Activated T-helper 17 cell treated with anti-CD3 and anti-CD28 coated beads, Interleukin-2, amount 50 U/mL, for 72 hours (primary cell): ENCODE measurements at regions not wholly inside any gene's neighbourhood (a gene's known extent, or its start where the extent isn't known, plus 50 kb on each side); places are given as distances from the start of the nearest gene placed in this dataset.

Experiments
- ATAC-seq: fragments of 150-1000 bp; cut with Tn5 transposase; replicated peaks from 2 replicates; pipeline ENCODE4 v1.10.0; 2021; ENCODE audit warnings: mild to moderate bottlenecking, moderate library complexity
- H3K27ac Mint-ChIP-seq: one replicate; pipeline ENCODE4 v1.8.0; 2022; ENCODE audit warnings: mixed read lengths
- H3K27me3 Mint-ChIP-seq: one replicate; pipeline ENCODE4 v1.8.0; 2022; ENCODE audit warnings: mixed read lengths
- H3K36me3 Mint-ChIP-seq: one replicate; pipeline ENCODE4 v1.8.0; 2022; ENCODE audit warnings: low read depth, mild to moderate bottlenecking, mixed read lengths
- H3K4me1 Mint-ChIP-seq: one replicate; pipeline ENCODE4 v1.8.0; 2022; ENCODE audit warnings: mixed read lengths
- H3K4me3 Mint-ChIP-seq: one replicate; pipeline ENCODE4 v1.8.0; 2022; ENCODE audit warnings: mild to moderate bottlenecking, mixed read lengths
- H3K9me3 Mint-ChIP-seq: one replicate; pipeline ENCODE4 v1.8.0; 2022; ENCODE audit warnings: mixed read lengths

DNA sequence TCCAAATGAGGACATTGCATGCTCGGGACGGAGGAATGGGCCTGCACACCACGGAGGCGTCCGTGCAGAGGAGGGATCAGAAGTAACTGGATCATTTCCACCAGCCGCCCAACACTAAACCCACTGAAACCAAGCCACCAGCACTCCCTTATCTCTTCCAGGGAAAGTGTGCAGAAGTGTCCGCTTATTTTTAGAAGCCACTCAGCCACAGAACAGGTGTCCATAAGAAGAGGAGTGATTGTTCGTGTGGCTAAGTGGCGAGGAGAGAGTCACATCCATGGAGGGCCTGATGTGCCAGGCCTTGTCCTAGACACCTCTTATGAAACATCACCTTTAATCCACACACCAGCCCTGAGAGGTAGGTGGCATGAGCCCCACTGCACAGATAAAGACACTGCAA lies 407.9 kb upstream of the NPVF start:
- H3K4me3 Mint-ChIP-seq, result no peak overlapping the region
- H3K27me3 Mint-ChIP-seq, result peaks cover under 1% of the 10 kb centered on the region
- no peak overlapping the region for H3K27ac Mint-ChIP-seq
- no peaks in the 10 kb centered on the region for H3K4me1 Mint-ChIP-seq
- H3K9me3 Mint-ChIP-seq, result no peaks in the 10 kb centered on the region
- ATAC-seq, result no peak
- no peaks in the 10 kb centered on the region for H3K36me3 Mint-ChIP-seq

GRCh38 chr7:25636871-25637283 lies 408.6 kb upstream of the NPVF start:
- no peak overlapping the region for H3K4me3 Mint-ChIP-seq
- H3K27ac Mint-ChIP-seq, result no peak overlapping the region
- H3K9me3 Mint-ChIP-seq, result no peaks in the 10 kb centered on the region
- no peak for ATAC-seq
- H3K4me1 Mint-ChIP-seq, result no peaks in the 10 kb centered on the region
- no peaks in the 10 kb centered on the region for H3K36me3 Mint-ChIP-seq
- no peaks in the 10 kb centered on the region for H3K27me3 Mint-ChIP-seq

DNA sequence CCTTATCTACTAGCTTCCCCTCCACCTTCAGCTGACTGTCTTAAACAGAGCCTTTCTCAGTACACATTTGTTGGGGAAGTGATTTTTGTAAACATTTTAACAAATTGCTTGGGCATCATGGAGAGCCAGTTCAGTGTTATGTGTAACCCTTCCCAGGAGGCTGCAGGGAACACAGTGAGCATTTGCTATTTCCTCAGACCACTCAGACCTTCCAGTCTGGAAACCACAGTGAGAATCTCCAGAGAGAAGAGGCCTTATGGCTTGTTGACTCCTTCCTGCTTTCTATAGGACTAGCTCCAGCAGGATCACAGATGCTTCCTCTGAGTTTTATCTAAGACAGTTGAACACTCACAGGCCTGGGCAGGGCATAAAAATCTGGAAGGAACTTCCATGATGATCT lies 409.8 kb upstream of the NPVF start:
- no peak overlapping the region for H3K27ac Mint-ChIP-seq

DNA sequence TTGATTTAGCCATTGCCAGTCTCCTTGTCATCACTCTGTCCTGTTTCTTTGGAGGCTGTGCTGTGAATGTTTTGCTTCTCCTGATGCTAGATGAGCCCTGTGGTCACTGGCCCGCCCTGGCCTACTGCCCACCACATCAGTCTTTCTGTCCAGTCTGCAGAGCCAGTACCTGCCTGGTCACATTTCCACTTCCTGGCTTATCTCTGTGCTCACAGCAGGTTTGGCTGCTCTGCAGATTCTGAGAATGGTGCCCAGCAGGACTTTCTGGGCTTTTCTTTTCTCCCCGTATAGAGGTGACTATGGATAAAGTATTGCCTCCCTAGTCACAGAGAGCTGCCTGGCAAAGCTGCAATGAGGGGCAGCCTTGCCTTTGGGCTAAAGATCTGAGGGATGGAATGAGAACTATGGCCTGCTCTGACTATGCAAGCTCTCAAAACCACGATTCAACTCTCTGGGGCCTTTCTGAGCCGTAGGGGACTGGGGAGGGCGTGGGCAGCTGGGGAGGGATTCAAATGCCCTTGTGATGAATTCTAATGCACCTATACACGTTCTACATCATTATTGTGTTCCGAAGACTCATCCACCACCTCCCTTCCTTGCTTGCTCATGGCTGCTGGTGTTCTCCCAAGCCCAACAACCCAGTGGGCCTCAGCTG lies 410.4 kb upstream of the NPVF start:
- no peak for ATAC-seq
- Mint-ChIP-seq H3K9me3 (no peaks in the 10 kb centered on the region), H3K27me3 (no peaks in the 10 kb centered on the region), H3K36me3 (no peaks in the 10 kb centered on the region), H3K27ac (no peak overlapping the region), H3K4me1 (no peaks in the 10 kb centered on the region), H3K4me3 (no peak overlapping the region)

More for the DNA sequence above, 409.8 kb upstream of the NPVF start:
- no peak for ATAC-seq
- Mint-ChIP-seq H3K27me3 (no peaks in the 10 kb centered on the region), H3K4me3 (no peak overlapping the region), H3K36me3 (no peaks in the 10 kb centered on the region), H3K4me1 (no peaks in the 10 kb centered on the region), H3K9me3 (no peaks in the 10 kb centered on the region)

DNA sequence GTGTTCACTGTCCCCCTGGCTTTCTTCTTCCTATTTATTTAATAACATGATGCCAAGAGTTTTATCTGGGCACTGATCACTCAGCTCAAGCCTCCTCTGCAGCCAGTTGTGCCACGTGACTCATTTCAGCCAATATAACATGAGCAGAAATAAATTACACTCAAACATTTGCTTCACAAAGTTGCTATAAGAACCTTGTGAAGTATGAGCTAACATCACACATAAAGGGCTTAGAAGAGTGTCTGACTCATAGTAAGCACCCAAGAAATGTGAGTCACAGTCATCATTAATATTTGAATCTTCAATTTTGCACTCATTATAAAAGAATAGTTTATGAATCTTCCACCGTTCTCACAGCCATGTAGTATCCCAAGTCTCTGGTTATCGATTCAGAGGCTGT lies 414.6 kb upstream of the NPVF start:
- Mint-ChIP-seq H3K9me3 (no peaks in the 10 kb centered on the region), H3K4me3 (no peak overlapping the region), H3K4me1 (no peaks in the 10 kb centered on the region), H3K27me3 (no peaks in the 10 kb centered on the region), H3K27ac (no peak overlapping the region), H3K36me3 (no peaks in the 10 kb centered on the region)
- ATAC-seq, result no peak

DNA sequence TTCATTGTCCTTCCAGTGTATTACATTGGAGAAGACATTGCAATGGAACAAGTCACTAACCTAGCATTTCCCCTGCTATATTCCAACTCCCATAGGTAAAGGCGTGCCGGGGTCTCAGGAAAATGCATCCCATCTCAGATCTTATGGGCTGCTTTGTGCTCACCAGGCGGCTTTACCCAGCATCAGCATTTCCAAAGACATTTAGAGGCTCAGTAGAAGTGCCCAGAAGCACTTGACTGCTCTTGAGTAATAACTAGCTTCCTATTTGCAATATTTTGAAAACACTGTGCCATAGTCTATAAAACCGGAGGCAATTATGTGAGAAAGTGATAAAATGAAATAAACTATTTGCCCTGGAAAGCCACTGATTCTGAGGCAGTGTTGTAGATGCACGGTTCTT lies 415.0 kb upstream of the NPVF start:
- no peak for ATAC-seq
- Mint-ChIP-seq H3K27me3 (no peaks in the 10 kb centered on the region), H3K9me3 (no peaks in the 10 kb centered on the region)

GRCh38 chr7:25643770-25644394 lies 415.6 kb upstream of the NPVF start:
- Mint-ChIP-seq H3K36me3 (no peaks in the 10 kb centered on the region), H3K27me3 (peaks cover under 1% of the 10 kb centered on the region), H3K9me3 (no peaks in the 10 kb centered on the region), H3K27ac (no peak overlapping the region), H3K4me1 (no peaks in the 10 kb centered on the region), H3K4me3 (no peak overlapping the region)
- ATAC-seq, result no peak

More for the DNA sequence above, 415.0 kb upstream of the NPVF start:
- no peaks in the 10 kb centered on the region for H3K4me1 Mint-ChIP-seq
- no peak overlapping the region for H3K4me3 Mint-ChIP-seq
- H3K36me3 Mint-ChIP-seq, result no peaks in the 10 kb centered on the region
- no peak overlapping the region for H3K27ac Mint-ChIP-seq

DNA sequence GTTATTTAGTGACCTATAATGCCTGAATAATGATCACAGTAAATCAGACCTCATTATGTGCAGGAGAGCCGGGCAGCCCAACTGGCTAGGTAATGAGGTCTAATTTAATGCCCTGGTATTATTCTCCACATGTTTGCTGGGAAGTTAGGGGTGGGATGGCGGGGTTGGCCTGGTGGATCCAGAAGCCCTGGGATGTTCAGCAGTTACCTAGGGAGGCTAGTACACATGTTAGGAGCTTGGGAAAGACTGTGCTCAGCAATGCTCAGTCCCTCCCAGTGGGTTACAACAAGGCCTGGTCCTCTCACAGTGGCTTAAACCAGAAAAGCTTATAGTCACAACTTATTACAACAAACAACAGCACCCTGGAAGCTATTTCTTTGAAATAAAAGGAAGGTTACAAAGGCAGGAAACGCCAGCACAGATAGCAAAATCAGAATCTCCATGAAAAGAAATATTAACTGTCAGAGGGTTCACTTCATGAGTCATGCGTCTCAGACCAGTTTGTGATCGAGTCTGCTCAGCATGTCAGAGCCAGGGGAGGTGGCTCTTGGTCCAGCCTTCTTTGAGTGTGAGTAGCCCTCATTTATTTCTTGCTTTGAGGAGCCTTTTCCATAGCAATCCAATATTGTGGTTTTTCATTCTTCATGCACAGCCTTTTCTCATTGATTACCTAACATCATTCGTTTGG lies 418.6 kb upstream of the NPVF start:
- H3K36me3 Mint-ChIP-seq, result no peaks in the 10 kb centered on the region
- peaks cover 4% of the 10 kb centered on the region for H3K27me3 Mint-ChIP-seq
- ATAC-seq, result no peak
- H3K4me1 Mint-ChIP-seq, result no peaks in the 10 kb centered on the region
- H3K27ac Mint-ChIP-seq, result no peak overlapping the region
- H3K9me3 Mint-ChIP-seq, result no peaks in the 10 kb centered on the region
- no peak overlapping the region for H3K4me3 Mint-ChIP-seq

GRCh38 chr7:25647872-25648271 lies 419.6 kb upstream of the NPVF start:
- no peak for ATAC-seq
- no peaks in the 10 kb centered on the region for H3K4me1 Mint-ChIP-seq
- no peaks in the 10 kb centered on the region for H3K9me3 Mint-ChIP-seq
- H3K4me3 Mint-ChIP-seq, result no peak overlapping the region
- H3K27me3 Mint-ChIP-seq, result peaks cover 7% of the 10 kb centered on the region
- H3K27ac Mint-ChIP-seq, result no peak overlapping the region
- H3K36me3 Mint-ChIP-seq, result no peaks in the 10 kb centered on the region

DNA sequence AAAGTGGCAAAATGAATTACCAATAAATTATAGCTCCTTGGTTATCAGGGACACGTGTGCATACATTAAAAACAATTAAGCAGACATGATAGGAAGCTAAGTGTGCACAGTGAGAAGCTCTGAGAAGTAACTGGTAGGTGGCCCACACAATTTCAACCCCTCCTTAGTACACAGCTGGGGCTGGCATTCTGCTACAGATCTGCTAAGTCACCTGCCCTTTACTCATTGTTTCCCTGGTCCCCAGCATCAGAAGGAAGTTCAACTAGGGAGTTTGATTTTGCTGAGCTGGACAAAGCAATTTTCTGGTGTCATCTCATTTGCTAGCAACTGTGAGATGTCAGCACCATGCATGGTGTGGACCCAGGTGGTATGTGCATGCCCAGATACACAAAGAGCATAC lies 424.1 kb upstream of the NPVF start:
- no peak overlapping the region for H3K27ac Mint-ChIP-seq
- H3K36me3 Mint-ChIP-seq, result no peaks in the 10 kb centered on the region
- no peaks in the 10 kb centered on the region for H3K4me1 Mint-ChIP-seq
- no peak overlapping the region for H3K4me3 Mint-ChIP-seq
- no peak for ATAC-seq
- H3K27me3 Mint-ChIP-seq, result peaks cover 7% of the 10 kb centered on the region
- no peaks in the 10 kb centered on the region for H3K9me3 Mint-ChIP-seq

- H3K27me3 Mint-ChIP-seq, result peaks cover 11% of the 10 kb centered on the region
- H3K27ac Mint-ChIP-seq, result no peak overlapping the region
- no peaks in the 10 kb centered on the region for H3K36me3 Mint-ChIP-seq
- H3K4me3 Mint-ChIP-seq, result no peak overlapping the region
- H3K4me1 Mint-ChIP-seq, result no peaks in the 10 kb centered on the region
- no peaks in the 10 kb centered on the region for H3K9me3 Mint-ChIP-seq
- no peak for ATAC-seq
Measured at GRCh38 chr7:25653384-25653783, 425.1 kb upstream of the NPVF start.

DNA sequence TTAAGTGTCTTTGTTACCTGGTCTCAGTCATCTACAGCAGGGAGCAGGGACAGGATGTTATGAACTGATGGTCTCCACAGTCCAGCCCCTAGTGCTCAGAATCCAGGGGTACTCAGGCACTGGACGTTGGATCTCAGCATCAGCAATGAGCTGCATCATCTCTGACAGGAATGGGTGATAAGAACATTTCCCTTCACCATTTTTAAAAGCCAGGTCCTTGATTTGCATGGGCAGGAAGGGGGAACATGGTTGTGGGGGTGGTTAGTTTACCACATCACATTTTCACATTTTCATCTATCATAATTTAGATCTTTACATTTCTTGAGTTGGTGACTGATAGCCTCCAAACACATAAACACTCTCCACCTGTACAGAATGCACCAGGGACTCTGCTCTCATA lies 427.8 kb upstream of the NPVF start:
- Mint-ChIP-seq H3K27ac (no peak overlapping the region), H3K36me3 (no peaks in the 10 kb centered on the region), H3K27me3 (peaks cover 7% of the 10 kb centered on the region), H3K4me1 (no peaks in the 10 kb centered on the region), H3K9me3 (no peaks in the 10 kb centered on the region), H3K4me3 (no peak overlapping the region)
- no peak for ATAC-seq

DNA sequence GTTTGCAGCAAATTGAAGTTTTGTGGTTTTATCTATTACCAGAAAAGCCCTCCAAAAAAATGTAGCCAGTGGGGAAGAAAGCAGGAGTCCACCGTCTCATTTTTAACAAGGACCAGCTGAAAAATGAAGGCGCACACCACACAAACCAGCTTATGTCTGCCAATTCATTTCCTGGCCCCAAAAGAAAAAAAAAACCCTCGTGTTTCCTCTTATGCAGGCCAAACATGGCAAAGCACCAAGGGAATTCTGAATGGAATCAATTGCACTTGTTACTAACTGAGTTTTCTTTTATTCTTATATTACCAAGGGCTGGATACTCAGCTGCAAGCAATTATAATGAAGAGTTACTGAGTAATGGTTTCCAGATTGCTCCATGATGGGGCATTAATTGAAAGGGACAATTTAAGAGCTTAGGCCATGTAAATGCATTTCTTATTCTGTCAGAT lies 428.3 kb upstream of the NPVF start:
- peaks cover 7% of the 10 kb centered on the region for H3K27me3 Mint-ChIP-seq
- H3K9me3 Mint-ChIP-seq, result no peaks in the 10 kb centered on the region
- H3K27ac Mint-ChIP-seq, result no peak overlapping the region
- ATAC-seq, result no peak
- H3K4me1 Mint-ChIP-seq, result no peaks in the 10 kb centered on the region
- no peaks in the 10 kb centered on the region for H3K36me3 Mint-ChIP-seq
- H3K4me3 Mint-ChIP-seq, result no peak overlapping the region

- Mint-ChIP-seq H3K4me3 (no peak overlapping the region), H3K9me3 (no peaks in the 10 kb centered on the region), H3K27ac (no peak overlapping the region), H3K36me3 (no peaks in the 10 kb centered on the region), H3K27me3 (peaks cover 9% of the 10 kb centered on the region), H3K4me1 (no peaks in the 10 kb centered on the region)
- ATAC-seq, result no peak
Measured at GRCh38 chr7:25658375-25658774, 430.1 kb upstream of the NPVF start.

GRCh38 chr7:25659841-25660240 lies 431.6 kb upstream of the NPVF start:
- ATAC-seq, result no peak
- no peaks in the 10 kb centered on the region for H3K4me1 Mint-ChIP-seq
- no peaks in the 10 kb centered on the region for H3K9me3 Mint-ChIP-seq
- no peak overlapping the region for H3K27ac Mint-ChIP-seq
- no peaks in the 10 kb centered on the region for H3K36me3 Mint-ChIP-seq
- H3K4me3 Mint-ChIP-seq, result no peak overlapping the region
- peaks cover 19% of the 10 kb centered on the region for H3K27me3 Mint-ChIP-seq
